NT2/D1 (cell line): ENCODE measurements at regions not wholly inside any gene's neighbourhood (a gene's known extent, or its start where the extent isn't known, plus 50 kb on each side); places are given as distances from the start of the nearest gene placed in this dataset.

Source experiments
- YY1 ChIP-seq: IDR thresholded peaks from 2 replicates; pipeline ENCODE4 v1.6.1; 2011; ENCODE audit not compliant: insufficient read length, insufficient read depth
- ZNF274 ChIP-seq: IDR thresholded peaks from 2 replicates; pipeline ENCODE4 v1.6.1; 2011; ENCODE audit warnings: mild to moderate bottlenecking, low read depth, low read length

- TF ChIP-seq YY1 = no peak
- TF ChIP-seq ZNF274 = no peak
Observed at GRCh38 chr1:221416142-221416541, 325.7 kb downstream of the DUSP10 start.
